ENCODE measurements at regions not wholly inside any gene's neighbourhood (a gene's known extent, or its start where the extent isn't known, plus 50 kb on each side); places are given as distances from the start of the nearest gene placed in this dataset.

GRCh38 chr5:114153392-114153791 is 208.5 kb upstream of the KCNN2 start:
- no peak for TF ChIP-seq POLR2A (IDR thresholded peaks at IDR 0.05)
- TF ChIP-seq CTCF (IDR thresholded peaks at IDR 0.05): no peak

Data from right lobe of liver (tissue), 4 donors.